GM12878 (cell line): ENCODE measurements at regions not wholly inside any gene's neighbourhood (a gene's known extent, or its start where the extent isn't known, plus 50 kb on each side); places are given as distances from the start of the nearest gene placed in this dataset.

Experiments used
- ATAC-seq: fragments of 200-7000 bp; cut with Tn5 transposase; 3 replicates; pipeline ENCODE4 v1.9.1; 2020; ENCODE audit warnings: mild to moderate bottlenecking, moderate library complexity
- BruUV-seq: library from RNA; stranded (reverse); fragments of 400-500 nt; replicated peaks from 2 replicates; lab custom pipeline; 2021; lab: Mats Ljungman, UMichigan
- CTCF ChIA-PET: fragments of 300-600 bp; sonication (Branson Sonifier 250); formaldehyde crosslinking; extraction: SDS; loops from one replicate; lab custom pipeline; 2021; ENCODE audit warnings: inconsistent platforms; lab: Yijun Ruan, JAX
- POLR2A ChIA-PET: fragments of 350-600 bp; formaldehyde crosslinking; extraction: SDS; loops from one replicate; lab custom pipeline; 2021; ENCODE audit warnings: inconsistent platforms; lab: Charles Lee
- RAD21 ChIA-PET: fragments of 300-600 bp; sonication (Branson Sonifier 250); formaldehyde crosslinking; loops from one replicate; lab custom pipeline; 2023; ENCODE audit warnings: antibody characterized with exemption; ENCODE audit not compliant: unreplicated experiment; lab: Charles Lee
- SMC1A ChIA-PET: fragments of 300-600 bp; sonication (Branson Sonifier 250); formaldehyde crosslinking; loops from one replicate; lab custom pipeline; 2023; ENCODE audit not compliant: unreplicated experiment, uncharacterized antibody; lab: Charles Lee
- DNase-seq: peaks from one replicate; pipeline ENCODE4 v3.0.0-alpha.2; 2011; ENCODE audit warnings: low read depth, low spot score
- FAIRE-seq: peaks from 3 replicates; lab custom pipeline; 2011; peaks lifted over from hg19 to GRCh38; lab: Jason Lieb, UNC
- H2AFZ ChIP-seq: 2 replicates; pipeline ENCODE4 v1.6.0; 2011; ENCODE audit warnings: low read depth, low read length, control low read depth; ENCODE audit not compliant: control insufficient read depth
- H3K27ac ChIP-seq: 2 replicates; pipeline ENCODE4 v1.5.1; 2011; ENCODE audit warnings: control low read depth; ENCODE audit not compliant: control insufficient read depth, insufficient read depth
- H3K27me3 ChIP-seq, 2 experiments: replicated peaks in 1 of 2; 2 replicates each; pipeline versions ENCODE4 v1.6.0 to v1.6.1; 2011; ENCODE audit warnings: low read length in 1 of 2; ENCODE audit not compliant: control insufficient read depth in 2 of 2, insufficient read depth in 2 of 2
- H3K36me3 ChIP-seq, 2 experiments: 2 replicates each; pipeline ENCODE4 v1.5.1; 2011; ENCODE audit warnings: low read length in 1 of 2; ENCODE audit not compliant: control insufficient read depth in 2 of 2, insufficient read depth in 2 of 2
- H3K4me1 ChIP-seq: 2 replicates; pipeline ENCODE4 v1.6.1; 2011; ENCODE audit warnings: mild to moderate bottlenecking, low read length, moderate library complexity, mixed read lengths; ENCODE audit not compliant: control insufficient read depth, insufficient read depth
- H3K4me2 ChIP-seq: 2 replicates; pipeline ENCODE4 v1.6.0; 2011; ENCODE audit warnings: control low read depth; ENCODE audit not compliant: control insufficient read depth, insufficient read depth
- H3K4me3 ChIP-seq: fragments of 200-600 bp; sonication (generic); 2 replicates; pipeline ENCODE4 v1.5.1; 2016
- H3K79me2 ChIP-seq: 2 replicates; pipeline ENCODE4 v1.6.0; 2011; ENCODE audit warnings: low read length; ENCODE audit not compliant: control insufficient read depth, insufficient read depth
- H3K9ac ChIP-seq: 2 replicates; pipeline ENCODE4 v1.8.0; 2011; ENCODE audit warnings: low read length, control low read depth, mixed read lengths; ENCODE audit not compliant: control insufficient read depth, insufficient read depth
- H3K9me3 ChIP-seq: replicated peaks from 3 replicates; pipeline ENCODE4 v1.5.1; 2011; ENCODE audit warnings: mild to moderate bottlenecking, low read length; ENCODE audit not compliant: control insufficient read depth, insufficient read depth
- H4K20me1 ChIP-seq: 2 replicates; pipeline ENCODE4 v1.6.0; 2011; ENCODE audit not compliant: control insufficient read depth, insufficient read depth
- BCL11A ChIP-seq: IDR thresholded peaks from 2 replicates; pipeline ENCODE4 v1.6.1; 2011; ENCODE audit warnings: low read depth, low read length
- CBFB ChIP-seq: IDR thresholded peaks from 2 replicates; pipeline ENCODE4 v1.6.1; 2016; ENCODE audit warnings: antibody characterized with exemption, low read depth
- CBX3 ChIP-seq: fragments of 200-600 bp; sonication (generic); IDR thresholded peaks from 2 replicates; pipeline ENCODE4 v1.6.1; 2016; ENCODE audit warnings: low read depth, borderline replicate concordance
- CHD4 ChIP-seq: fragments of 200-600 bp; sonication (generic); IDR thresholded peaks from 2 replicates; pipeline ENCODE4 v1.6.1; 2016; ENCODE audit warnings: mild to moderate bottlenecking
- ESRRA ChIP-seq: IDR thresholded peaks from 2 replicates; pipeline ENCODE4 v1.6.1; 2012; ENCODE audit warnings: mild to moderate bottlenecking, low read length, improper control_type of control experiment
- IKZF2 ChIP-seq, 2 experiments: fragments of 450-650 bp; IDR thresholded peaks; 2 replicates each; pipeline ENCODE4 v1.6.1; 2017; ENCODE audit warnings: mild to moderate bottlenecking in 2 of 2, moderate library complexity in 2 of 2
- IRF5 ChIP-seq: fragments of 450-650 bp; IDR thresholded peaks from 2 replicates; pipeline ENCODE4 v1.6.1; 2017; ENCODE audit warnings: borderline replicate concordance
- MTA2 ChIP-seq: fragments of 450-650 bp; IDR thresholded peaks from 2 replicates; pipeline ENCODE4 v1.6.1; 2016; ENCODE audit warnings: low read depth, mild to moderate bottlenecking, moderate library complexity
- NR2C2 ChIP-seq: IDR thresholded peaks from 2 replicates; pipeline ENCODE4 v1.6.1; 2011; ENCODE audit warnings: borderline replicate concordance, low read depth; ENCODE audit not compliant: control insufficient read depth, insufficient read length
- NRF1 ChIP-seq: conservative IDR thresholded peaks from 2 replicates; pipeline ENCODE4 v1.6.1; 2011; ENCODE audit warnings: mild to moderate bottlenecking, low read depth, low read length, improper control_type of control experiment
- ZBED1 ChIP-seq: IDR thresholded peaks from 2 replicates; pipeline ENCODE4 v1.6.1; 2016; ENCODE audit warnings: borderline replicate concordance
- WGBS: methylation state at CpG from one replicate; pipeline ENCODE4 v1.1.6; 2016; ENCODE audit warnings: low lambda C conversion rate; ENCODE audit not compliant: insufficient replicate concordance, insufficient coverage; ENCODE audit errors: missing lambda C conversion rate; 5-methylcytosine and 5-hydroxymethylcytosine counted together
- in situ Hi-C: fragments of 300-500 bp; cut with MboI; formaldehyde crosslinking; loops from 9 replicates; pipeline ENCODE4 v1.14.3; 2018; ENCODE audit warnings: mixed read lengths
- intact Hi-C: fragments of 100-400 bp; cut with micrococcal nuclease; formaldehyde crosslinking; loops from one replicate; pipeline ENCODE4 v1.14.2; 2022; ENCODE audit not compliant: unreplicated experiment
- TF ChIP-seq, protein P1 (sequence below): IDR thresholded peaks from 2 replicates; pipeline ENCODE4 v1.6.1; 2011; ENCODE audit warnings: mild to moderate bottlenecking, low read depth, low read length, moderate library complexity; ENCODE audit not compliant: insufficient replicate concordance

- H3K27me3 ChIP-seq: no peaks in the 10 kb centered on the region
- H3K36me3 ChIP-seq: no peaks in the 10 kb centered on the region; a peak in 3 of 4 replicates
- peaks cover 2% of the 10 kb centered on the region for H3K79me2 ChIP-seq
- DNase-seq (no peak), FAIRE-seq (no peak), ATAC-seq (no peak)
- RAD21 ChIA-PET: no interaction called here
- in situ Hi-C loops: no loop called here
- no peak overlapping the region for H3K4me3 ChIP-seq
- 71% methylated on average over 6 of the region's 12 CpGs for WGBS
- POLR2A ChIA-PET: no interaction called here
- intact Hi-C loops: no loop called here
- no peaks in the 10 kb centered on the region; the same call in 2 of the 3 replicates for H3K9me3 ChIP-seq
- no peaks in the 10 kb centered on the region for H3K4me1 ChIP-seq
- H2AFZ ChIP-seq: no peak overlapping the region
- H3K4me2 ChIP-seq: no peak overlapping the region
- H3K9ac ChIP-seq: no peak overlapping the region
- H4K20me1 ChIP-seq: no peaks in the 10 kb centered on the region
- SMC1A ChIA-PET: no interaction called here
- BruUV-seq: no TSS peak
- H3K27ac ChIP-seq: no peak overlapping the region
- CTCF ChIA-PET: no interaction called here
- no peak for TF ChIP-seq CBX3
- TF ChIP-seq CHD4: no peak
- TF ChIP-seq BCL11A: no peak
- TF ChIP-seq IRF5: no peak
- no peak for TF ChIP-seq CBFB
- TF ChIP-seq, protein P1, sequence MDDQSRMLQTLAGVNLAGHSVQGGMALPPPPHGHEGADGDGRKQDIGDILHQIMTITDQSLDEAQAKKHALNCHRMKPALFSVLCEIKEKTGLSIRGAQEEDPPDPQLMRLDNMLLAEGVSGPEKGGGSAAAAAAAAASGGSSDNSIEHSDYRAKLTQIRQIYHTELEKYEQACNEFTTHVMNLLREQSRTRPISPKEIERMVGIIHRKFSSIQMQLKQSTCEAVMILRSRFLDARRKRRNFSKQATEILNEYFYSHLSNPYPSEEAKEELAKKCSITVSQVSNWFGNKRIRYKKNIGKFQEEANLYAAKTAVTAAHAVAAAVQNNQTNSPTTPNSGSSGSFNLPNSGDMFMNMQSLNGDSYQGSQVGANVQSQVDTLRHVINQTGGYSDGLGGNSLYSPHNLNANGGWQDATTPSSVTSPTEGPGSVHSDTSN: no peak
- no peak for TF ChIP-seq IKZF2 (IDR thresholded peaks at IDR 0.05)
- no peak for TF ChIP-seq ESRRA
- TF ChIP-seq NR2C2: no peak
- no peak for TF ChIP-seq MTA2
- no peak for TF ChIP-seq ZBED1
- no peak for TF ChIP-seq NRF1
Observed at GRCh38 chr22:49639956-49640355, 187.7 kb downstream of the BRD1 start.
